Loucy (cell line): ENCODE measurements at regions not wholly inside any gene's neighbourhood (a gene's known extent, or its start where the extent isn't known, plus 50 kb on each side); places are given as distances from the start of the nearest gene placed in this dataset.

Source experiments
- H2AFZ ChIP-seq: fragments of 200-600 bp; sonication (generic); 2 replicates; pipeline ENCODE4 v1.6.0; 2016; ENCODE audit warnings: antibody characterized with exemption, mild to moderate bottlenecking, low read length, moderate library complexity
- H3F3A ChIP-seq: fragments of 200-600 bp; 2 replicates; pipeline ENCODE4 v1.6.0; 2016; ENCODE audit warnings: antibody characterized with exemption, low read depth, mild to moderate bottlenecking
- H3K27me3 ChIP-seq: fragments of 200-600 bp; sonication (generic); 2 replicates; pipeline ENCODE4 v1.6.1; 2014; ENCODE audit warnings: low read length, mild to moderate bottlenecking; ENCODE audit not compliant: insufficient read depth, poor library complexity, severe bottlenecking
- H3K36me3 ChIP-seq: fragments of 200-600 bp; sonication (generic); 2 replicates; pipeline ENCODE4 v1.6.1; 2016; ENCODE audit warnings: low read length; ENCODE audit not compliant: insufficient read depth
- H3K4me1 ChIP-seq: fragments of 200-600 bp; sonication (generic); 2 replicates; pipeline ENCODE4 v1.5.1; 2014; ENCODE audit warnings: low read length, mild to moderate bottlenecking; ENCODE audit not compliant: insufficient read depth, poor library complexity, severe bottlenecking
- H3K4me2 ChIP-seq: fragments of 200-600 bp; sonication (generic); 2 replicates; pipeline ENCODE4 v1.6.0; 2014; ENCODE audit warnings: antibody characterized with exemption, low read length, low read depth, mild to moderate bottlenecking; ENCODE audit not compliant: poor library complexity, severe bottlenecking
- H3K4me3 ChIP-seq: fragments of 200-600 bp; sonication (generic); 2 replicates; pipeline ENCODE4 v1.5.1; 2014; ENCODE audit warnings: low read length, mild to moderate bottlenecking, mixed read lengths; ENCODE audit not compliant: poor library complexity, severe bottlenecking
- H3K79me2 ChIP-seq: fragments of 200-600 bp; sonication (generic); 2 replicates; pipeline ENCODE4 v1.6.1; 2014; ENCODE audit warnings: low read length; ENCODE audit not compliant: insufficient read depth
- H3K9ac ChIP-seq: fragments of 200-600 bp; sonication (generic); 2 replicates; pipeline ENCODE4 v1.6.0; 2014; ENCODE audit warnings: mild to moderate bottlenecking, low read depth, low read length, moderate library complexity; ENCODE audit not compliant: poor library complexity, severe bottlenecking
- H3K9me2 ChIP-seq: fragments of 200-600 bp; sonication (generic); replicated peaks from 2 replicates; pipeline ENCODE4 v1.6.1; 2016; ENCODE audit warnings: low read depth, low read length, mixed read lengths
- H3K9me3 ChIP-seq: fragments of 200-600 bp; sonication (generic); 2 replicates; pipeline ENCODE4 v1.6.1; 2014; ENCODE audit warnings: mild to moderate bottlenecking, antibody characterized with exemption, low read length, low read depth; ENCODE audit not compliant: insufficient read depth
- H4K20me1 ChIP-seq: fragments of 200-600 bp; sonication (generic); 2 replicates; pipeline ENCODE4 v1.6.0; 2014; ENCODE audit warnings: antibody characterized with exemption, low read length, mild to moderate bottlenecking; ENCODE audit not compliant: insufficient read depth, poor library complexity, severe bottlenecking
- CTCF ChIP-seq: fragments of 200-600 bp; sonication (generic); conservative IDR thresholded peaks from 2 replicates; pipeline ENCODE4 v1.5.1; 2014; ENCODE audit warnings: mild to moderate bottlenecking, antibody characterized with exemption, low read length
- EZH2phosphoT487 ChIP-seq: fragments of 200-600 bp; IDR thresholded peaks from 2 replicates; pipeline ENCODE4 v1.6.1; 2018; ENCODE audit warnings: antibody characterized with exemption, mild to moderate bottlenecking, moderate library complexity, borderline replicate concordance

GRCh38 chr2:226040344-226040900, 640.9 kb downstream of the NYAP2 start:
- Histone ChIP-seq H3K4me3 (no peak overlapping the region), H3F3A (no peaks in the 10 kb centered on the region), H3K9me3 (no peaks in the 10 kb centered on the region), H3K9ac (no peak overlapping the region), H3K27me3 (no peaks in the 10 kb centered on the region), H3K4me2 (no peak overlapping the region), H3K36me3 (no peaks in the 10 kb centered on the region), H3K9me2 (no peaks in the 10 kb centered on the region), H4K20me1 (no peaks in the 10 kb centered on the region), H2AFZ (no peak overlapping the region), H3K4me1 (no peaks in the 10 kb centered on the region), H3K79me2 (no peaks in the 10 kb centered on the region)
- TF ChIP-seq CTCF (no peak), EZH2phosphoT487 (no peak)

GRCh38 chr2:226037526-226037925, 638.0 kb downstream of the NYAP2 start:
- H3K9ac ChIP-seq: no peak overlapping the region
- H3K4me2 ChIP-seq: no peak overlapping the region
- no peaks in the 10 kb centered on the region for H3K9me3 ChIP-seq
- no peaks in the 10 kb centered on the region for H3K4me1 ChIP-seq
- H3K36me3 ChIP-seq: no peaks in the 10 kb centered on the region
- H4K20me1 ChIP-seq: no peaks in the 10 kb centered on the region
- H3K4me3 ChIP-seq: no peak overlapping the region
- H3F3A ChIP-seq: no peaks in the 10 kb centered on the region
- TF ChIP-seq CTCF (no peak), EZH2phosphoT487 (no peak)
- H3K79me2 ChIP-seq: no peaks in the 10 kb centered on the region
- no peaks in the 10 kb centered on the region for H3K9me2 ChIP-seq
- H3K27me3 ChIP-seq: no peaks in the 10 kb centered on the region
- H2AFZ ChIP-seq: no peak overlapping the region

GRCh38 chr2:226031647-226032501, 632.4 kb downstream of the NYAP2 start:
- no peaks in the 10 kb centered on the region for H4K20me1 ChIP-seq
- H3K4me2 ChIP-seq: no peak overlapping the region
- no peaks in the 10 kb centered on the region for H3K4me1 ChIP-seq
- H3K9me2 ChIP-seq: no peaks in the 10 kb centered on the region
- no peaks in the 10 kb centered on the region for H3K27me3 ChIP-seq
- no peaks in the 10 kb centered on the region for H3K9me3 ChIP-seq
- TF ChIP-seq EZH2phosphoT487: no peak
- no peak for TF ChIP-seq CTCF
- no peak overlapping the region for H3K4me3 ChIP-seq
- no peaks in the 10 kb centered on the region for H3F3A ChIP-seq
- H3K36me3 ChIP-seq: no peaks in the 10 kb centered on the region
- H3K79me2 ChIP-seq: no peaks in the 10 kb centered on the region
- no peak overlapping the region for H2AFZ ChIP-seq
- no peak overlapping the region for H3K9ac ChIP-seq
